HepG2 (cell line): ENCODE measurements at regions not wholly inside any gene's neighbourhood (a gene's known extent, or its start where the extent isn't known, plus 50 kb on each side); places are given as distances from the start of the nearest gene placed in this dataset.

Experiments
- ATAC-seq: fragments of 200-7000 bp; cut with Tn5 transposase; 3 replicates; pipeline ENCODE4 v1.9.1; 2020; ENCODE audit warnings: mild to moderate bottlenecking, moderate library complexity
- BruUV-seq: library from RNA; stranded (reverse); fragments of 400-500 nt; replicated peaks from 2 replicates; lab custom pipeline; 2021; lab: Mats Ljungman, UMichigan
- CTCF ChIA-PET: fragments of 300-600 bp; formaldehyde crosslinking; extraction: SDS; loops from one replicate; lab custom pipeline; 2021; ENCODE audit warnings: low total read pairs, inconsistent platforms, low intra/inter-chr PET ratio; lab: Yijun Ruan, JAX
- POLR2A ChIA-PET: fragments of 350-600 bp; sonication (Branson Sonifier 250); formaldehyde crosslinking; loops from one replicate; lab custom pipeline; 2020; ENCODE audit warnings: antibody characterized with exemption, inconsistent platforms; lab: Yijun Ruan, JAX
- DNase-seq: peaks from one replicate; pipeline ENCODE4 v3.0.0-alpha.2; 2015; ENCODE audit warnings: low spot score
- FAIRE-seq: peaks from 3 replicates; lab custom pipeline; 2011; peaks lifted over from hg19 to GRCh38; lab: Jason Lieb, UNC
- H2AFZ ChIP-seq: one replicate; pipeline ENCODE4 v1.6.1; 2011; ENCODE audit warnings: low read length, inconsistent platforms
- H3K27ac ChIP-seq: fragments of 300-600 bp; 3 replicates; pipeline ENCODE4 v1.8.0; 2011; ENCODE audit warnings: mixed run types, mild to moderate bottlenecking, mixed read lengths, low read length, inconsistent platforms; ENCODE audit not compliant: insufficient read depth; ENCODE audit errors: extremely low read length
- H3K27me3 ChIP-seq, 2 experiments: fragments of 200-600 bp in 1 of 2; 2 replicates in 1 of 2; 3 replicates in 1 of 2; pipeline versions ENCODE4 v1.6.0 to v1.8.0; 2011; ENCODE audit warnings: low read length in 2 of 2, mild to moderate bottlenecking in 2 of 2, moderate library complexity in 2 of 2, inconsistent platforms in 1 of 2; ENCODE audit not compliant: insufficient read depth in 2 of 2, control insufficient read depth in 1 of 2
- H3K36me3 ChIP-seq, 2 experiments: fragments of 200-600 bp in 1 of 2; replicated peaks in 1 of 2; 2 replicates in 1 of 2; 3 replicates in 1 of 2; pipeline versions ENCODE4 v1.5.1 to v1.8.0; 2011; ENCODE audit warnings: low read length in 2 of 2, inconsistent platforms in 1 of 2; ENCODE audit not compliant: insufficient read depth in 2 of 2, control insufficient read depth in 1 of 2
- H3K4me1 ChIP-seq: 2 replicates; pipeline ENCODE4 v1.5.1; 2012; ENCODE audit warnings: low read length, inconsistent platforms; ENCODE audit not compliant: insufficient read depth
- H3K4me2 ChIP-seq: 2 replicates; pipeline ENCODE4 v1.6.0; 2011; ENCODE audit warnings: low read depth, low read length, inconsistent platforms
- H3K4me3 ChIP-seq, 3 experiments: fragments of 200-600 bp in 1 of 3; sonication (generic), shearing (Covaris generic) in 1 of 3; replicated peaks in 1 of 3; 2 replicates each; pipeline ENCODE4 v1.5.1; 2011 to 2016; ENCODE audit warnings: low read length in 3 of 3, inconsistent platforms in 2 of 3, low read depth in 2 of 3, mild to moderate bottlenecking in 2 of 3, control low read depth in 1 of 3, mixed read lengths in 1 of 3; ENCODE audit not compliant: insufficient read depth in 1 of 3
- H3K79me2 ChIP-seq: one replicate; pipeline ENCODE4 v1.6.1; 2011; ENCODE audit warnings: low read length, inconsistent platforms; ENCODE audit not compliant: insufficient read depth
- H3K9ac ChIP-seq: 2 replicates; pipeline ENCODE4 v1.6.0; 2011; ENCODE audit warnings: mild to moderate bottlenecking, low read depth, low read length, inconsistent platforms; ENCODE audit not compliant: insufficient read depth
- H3K9me3 ChIP-seq: 2 replicates; pipeline ENCODE4 v1.5.1; 2012; ENCODE audit warnings: mild to moderate bottlenecking, low read length
- H4K20me1 ChIP-seq: 2 replicates; pipeline ENCODE4 v1.6.0; 2011; ENCODE audit warnings: inconsistent platforms, mild to moderate bottlenecking, low read length, moderate library complexity; ENCODE audit not compliant: insufficient read depth
- BORCS8-MEF2B ChIP-seq: sonication (generic); formaldehyde crosslinking; IDR thresholded peaks from 2 replicates; pipeline ENCODE4 v1.8.0; 2022; ENCODE audit warnings: mild to moderate bottlenecking, missing genetic modification reagents
- SP4 ChIP-seq: sonication (generic); formaldehyde crosslinking; IDR thresholded peaks from 2 replicates; pipeline ENCODE4 v1.8.1; 2023; ENCODE audit warnings: mild to moderate bottlenecking, missing genetic modification reagents
- SPEN ChIP-seq: sonication (generic); formaldehyde crosslinking; IDR thresholded peaks from 2 replicates; pipeline ENCODE4 v1.5.1; 2020; ENCODE audit warnings: low read depth, mild to moderate bottlenecking, missing genetic modification reagents
- ZNF30 ChIP-seq: sonication (generic); formaldehyde crosslinking; IDR thresholded peaks from 2 replicates; pipeline ENCODE4 v1.5.0; 2020; ENCODE audit warnings: mild to moderate bottlenecking, missing genetic modification reagents
- ZNF367 ChIP-seq: sonication (generic); formaldehyde crosslinking; IDR thresholded peaks from 2 replicates; pipeline ENCODE4 v1.4.0; 2020; ENCODE audit warnings: missing genetic modification reagents, borderline replicate concordance
- ZNF629 ChIP-seq: sonication (generic); formaldehyde crosslinking; conservative IDR thresholded peaks from 2 replicates; pipeline ENCODE4 v1.5.0; 2020; ENCODE audit warnings: missing genetic modification reagents
- ZSCAN21 ChIP-seq: sonication (generic); formaldehyde crosslinking; IDR thresholded peaks from 2 replicates; pipeline ENCODE4 v1.8.0; 2022; ENCODE audit warnings: mild to moderate bottlenecking, missing genetic modification reagents, moderate library complexity, borderline replicate concordance
- ZSCAN22 ChIP-seq: sonication (generic); formaldehyde crosslinking; IDR thresholded peaks from 2 replicates; pipeline ENCODE4 v1.4.0; 2020; ENCODE audit warnings: mild to moderate bottlenecking, missing genetic modification reagents
- WGBS: methylation state at CpG from one replicate; pipeline ENCODE4 v1.1.6; 2017; ENCODE audit warnings: low lambda C conversion rate; 5-methylcytosine and 5-hydroxymethylcytosine counted together
- in situ Hi-C: cut with HindIII; loops from 2 replicates; pipeline ENCODE4 v1.10.0; 2017; ENCODE audit warnings: low pct_unique_long_range_greater_than_20kb; ENCODE audit not compliant: extremely low pct_ligation_motif_present
- intact Hi-C: fragments of 100-400 bp; cut with micrococcal nuclease; formaldehyde crosslinking; loops from one replicate; pipeline ENCODE4 v1.10.0; 2022; ENCODE audit not compliant: unreplicated experiment
- TF ChIP-seq, protein P1 (sequence below): sonication (generic); formaldehyde crosslinking; IDR thresholded peaks from 2 replicates; pipeline ENCODE4 v1.4.0; 2020; ENCODE audit warnings: mild to moderate bottlenecking, missing genetic modification reagents, borderline replicate concordance
- TF ChIP-seq, protein P2 (sequence below): sonication (generic); formaldehyde crosslinking; IDR thresholded peaks from 2 replicates; pipeline ENCODE4 v1.4.0; 2020; ENCODE audit warnings: missing genetic modification reagents, borderline replicate concordance
- TF ChIP-seq, protein P3 (sequence below): sonication (generic); formaldehyde crosslinking; IDR thresholded peaks from 2 replicates; pipeline ENCODE4 v1.5.1; 2020; ENCODE audit warnings: missing genetic modification reagents, mild to moderate bottlenecking, borderline replicate concordance
- TF ChIP-seq, protein P4 (sequence below): sonication (generic); formaldehyde crosslinking; IDR thresholded peaks from 2 replicates; pipeline ENCODE4 v1.5.1; 2020; ENCODE audit warnings: missing genetic modification reagents, mild to moderate bottlenecking, borderline replicate concordance
- TF ChIP-seq, protein P5 (sequence below): IDR thresholded peaks from 2 replicates; pipeline ENCODE4 v1.6.1; 2016; ENCODE audit warnings: low read depth, borderline replicate concordance

DNA sequence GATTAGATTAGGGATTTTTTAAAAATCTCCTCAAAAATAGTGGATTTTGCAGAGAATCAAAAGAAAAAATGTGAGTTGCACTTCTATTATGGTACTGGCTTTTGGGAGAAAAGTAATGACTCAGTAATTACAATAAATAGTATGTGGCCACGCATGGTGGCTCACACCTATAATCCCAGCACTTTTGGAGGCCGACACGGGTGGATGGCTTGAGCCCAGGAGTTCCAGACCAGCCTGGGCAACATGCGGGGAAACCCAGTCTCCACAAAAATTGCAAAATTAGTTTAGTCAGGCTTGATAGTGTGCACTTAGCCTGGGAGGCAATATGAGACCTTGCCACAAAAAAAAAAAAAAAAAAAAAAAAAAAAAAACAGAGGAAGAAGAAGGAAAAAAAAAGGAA, 1098.2 kb downstream of the ZPLD1 start:
- FAIRE-seq (no peak), ATAC-seq (no peak), DNase-seq (no peak)
- no TSS peak for BruUV-seq
- no peak overlapping the region for H3K9ac ChIP-seq
- no peaks in the 10 kb centered on the region for H3K4me1 ChIP-seq
- no peaks in the 10 kb centered on the region for H3K36me3 ChIP-seq
- no peak overlapping the region for H3K4me2 ChIP-seq
- no peak overlapping the region for H2AFZ ChIP-seq
- in situ Hi-C loops (no loop called here), intact Hi-C loops (no loop called here)
- H3K27me3 ChIP-seq, result no peaks in the 10 kb centered on the region
- H3K27ac ChIP-seq, result no peak overlapping the region
- WGBS, result 20% methylated on average over 4 of the region's 4 CpGs
- CTCF ChIA-PET, result no interaction called here
- no peaks in the 10 kb centered on the region for H4K20me1 ChIP-seq
- no peaks in the 10 kb centered on the region for H3K79me2 ChIP-seq
- POLR2A ChIA-PET, result no interaction called here
- no peaks in the 10 kb centered on the region for H3K9me3 ChIP-seq
- H3K4me3 ChIP-seq, result no peak overlapping the region
- TF ChIP-seq ZNF367 (CRISPR knock-in tag), result no peak
- TF ChIP-seq ZSCAN22 (CRISPR knock-in tag), result no peak
- TF ChIP-seq ZNF629, result no peak
- TF ChIP-seq, protein P1, sequence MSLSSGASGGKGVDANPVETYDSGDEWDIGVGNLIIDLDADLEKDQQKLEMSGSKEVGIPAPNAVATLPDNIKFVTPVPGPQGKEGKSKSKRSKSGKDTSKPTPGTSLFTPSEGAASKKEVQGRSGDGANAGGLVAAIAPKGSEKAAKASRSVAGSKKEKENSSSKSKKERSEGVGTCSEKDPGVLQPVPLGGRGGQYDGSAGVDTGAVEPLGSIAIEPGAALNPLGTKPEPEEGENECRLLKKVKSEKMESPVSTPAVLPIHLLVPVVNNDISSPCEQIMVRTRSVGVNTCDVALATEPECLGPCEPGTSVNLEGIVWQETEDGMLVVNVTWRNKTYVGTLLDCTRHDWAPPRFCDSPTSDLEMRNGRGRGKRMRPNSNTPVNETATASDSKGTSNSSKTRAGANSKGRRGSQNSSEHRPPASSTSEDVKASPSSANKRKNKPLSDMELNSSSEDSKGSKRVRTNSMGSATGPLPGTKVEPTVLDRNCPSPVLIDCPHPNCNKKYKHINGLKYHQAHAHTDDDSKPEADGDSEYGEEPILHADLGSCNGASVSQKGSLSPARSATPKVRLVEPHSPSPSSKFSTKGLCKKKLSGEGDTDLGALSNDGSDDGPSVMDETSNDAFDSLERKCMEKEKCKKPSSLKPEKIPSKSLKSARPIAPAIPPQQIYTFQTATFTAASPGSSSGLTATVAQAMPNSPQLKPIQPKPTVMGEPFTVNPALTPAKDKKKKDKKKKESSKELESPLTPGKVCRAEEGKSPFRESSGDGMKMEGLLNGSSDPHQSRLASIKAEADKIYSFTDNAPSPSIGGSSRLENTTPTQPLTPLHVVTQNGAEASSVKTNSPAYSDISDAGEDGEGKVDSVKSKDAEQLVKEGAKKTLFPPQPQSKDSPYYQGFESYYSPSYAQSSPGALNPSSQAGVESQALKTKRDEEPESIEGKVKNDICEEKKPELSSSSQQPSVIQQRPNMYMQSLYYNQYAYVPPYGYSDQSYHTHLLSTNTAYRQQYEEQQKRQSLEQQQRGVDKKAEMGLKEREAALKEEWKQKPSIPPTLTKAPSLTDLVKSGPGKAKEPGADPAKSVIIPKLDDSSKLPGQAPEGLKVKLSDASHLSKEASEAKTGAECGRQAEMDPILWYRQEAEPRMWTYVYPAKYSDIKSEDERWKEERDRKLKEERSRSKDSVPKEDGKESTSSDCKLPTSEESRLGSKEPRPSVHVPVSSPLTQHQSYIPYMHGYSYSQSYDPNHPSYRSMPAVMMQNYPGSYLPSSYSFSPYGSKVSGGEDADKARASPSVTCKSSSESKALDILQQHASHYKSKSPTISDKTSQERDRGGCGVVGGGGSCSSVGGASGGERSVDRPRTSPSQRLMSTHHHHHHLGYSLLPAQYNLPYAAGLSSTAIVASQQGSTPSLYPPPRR (CRISPR knock-in tag), result no peak
- TF ChIP-seq ZSCAN21 (CRISPR knock-in tag), result no peak
- TF ChIP-seq, protein P2, sequence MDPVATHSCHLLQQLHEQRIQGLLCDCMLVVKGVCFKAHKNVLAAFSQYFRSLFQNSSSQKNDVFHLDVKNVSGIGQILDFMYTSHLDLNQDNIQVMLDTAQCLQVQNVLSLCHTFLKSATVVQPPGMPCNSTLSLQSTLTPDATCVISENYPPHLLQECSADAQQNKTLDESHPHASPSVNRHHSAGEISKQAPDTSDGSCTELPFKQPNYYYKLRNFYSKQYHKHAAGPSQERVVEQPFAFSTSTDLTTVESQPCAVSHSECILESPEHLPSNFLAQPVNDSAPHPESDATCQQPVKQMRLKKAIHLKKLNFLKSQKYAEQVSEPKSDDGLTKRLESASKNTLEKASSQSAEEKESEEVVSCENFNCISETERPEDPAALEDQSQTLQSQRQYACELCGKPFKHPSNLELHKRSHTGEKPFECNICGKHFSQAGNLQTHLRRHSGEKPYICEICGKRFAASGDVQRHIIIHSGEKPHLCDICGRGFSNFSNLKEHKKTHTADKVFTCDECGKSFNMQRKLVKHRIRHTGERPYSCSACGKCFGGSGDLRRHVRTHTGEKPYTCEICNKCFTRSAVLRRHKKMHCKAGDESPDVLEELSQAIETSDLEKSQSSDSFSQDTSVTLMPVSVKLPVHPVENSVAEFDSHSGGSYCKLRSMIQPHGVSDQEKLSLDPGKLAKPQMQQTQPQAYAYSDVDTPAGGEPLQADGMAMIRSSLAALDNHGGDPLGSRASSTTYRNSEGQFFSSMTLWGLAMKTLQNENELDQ (CRISPR knock-in tag), result no peak
- TF ChIP-seq, protein P3, sequence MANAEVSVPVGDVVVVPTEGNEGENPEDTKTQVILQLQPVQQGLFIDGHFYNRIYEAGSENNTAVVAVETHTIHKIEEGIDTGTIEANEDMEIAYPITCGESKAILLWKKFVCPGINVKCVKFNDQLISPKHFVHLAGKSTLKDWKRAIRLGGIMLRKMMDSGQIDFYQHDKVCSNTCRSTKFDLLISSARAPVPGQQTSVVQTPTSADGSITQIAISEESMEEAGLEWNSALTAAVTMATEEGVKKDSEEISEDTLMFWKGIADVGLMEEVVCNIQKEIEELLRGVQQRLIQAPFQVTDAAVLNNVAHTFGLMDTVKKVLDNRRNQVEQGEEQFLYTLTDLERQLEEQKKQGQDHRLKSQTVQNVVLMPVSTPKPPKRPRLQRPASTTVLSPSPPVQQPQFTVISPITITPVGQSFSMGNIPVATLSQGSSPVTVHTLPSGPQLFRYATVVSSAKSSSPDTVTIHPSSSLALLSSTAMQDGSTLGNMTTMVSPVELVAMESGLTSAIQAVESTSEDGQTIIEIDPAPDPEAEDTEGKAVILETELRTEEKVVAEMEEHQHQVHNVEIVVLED (CRISPR knock-in tag), result no peak
- TF ChIP-seq, protein P4, sequence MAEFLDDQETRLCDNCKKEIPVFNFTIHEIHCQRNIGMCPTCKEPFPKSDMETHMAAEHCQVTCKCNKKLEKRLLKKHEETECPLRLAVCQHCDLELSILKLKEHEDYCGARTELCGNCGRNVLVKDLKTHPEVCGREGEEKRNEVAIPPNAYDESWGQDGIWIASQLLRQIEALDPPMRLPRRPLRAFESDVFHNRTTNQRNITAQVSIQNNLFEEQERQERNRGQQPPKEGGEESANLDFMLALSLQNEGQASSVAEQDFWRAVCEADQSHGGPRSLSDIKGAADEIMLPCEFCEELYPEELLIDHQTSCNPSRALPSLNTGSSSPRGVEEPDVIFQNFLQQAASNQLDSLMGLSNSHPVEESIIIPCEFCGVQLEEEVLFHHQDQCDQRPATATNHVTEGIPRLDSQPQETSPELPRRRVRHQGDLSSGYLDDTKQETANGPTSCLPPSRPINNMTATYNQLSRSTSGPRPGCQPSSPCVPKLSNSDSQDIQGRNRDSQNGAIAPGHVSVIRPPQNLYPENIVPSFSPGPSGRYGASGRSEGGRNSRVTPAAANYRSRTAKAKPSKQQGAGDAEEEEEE (CRISPR knock-in tag), result no peak
- no peak for TF ChIP-seq SPEN (CRISPR knock-in tag)
- no peak for TF ChIP-seq SP4 (CRISPR knock-in tag)
- no peak for TF ChIP-seq BORCS8-MEF2B (CRISPR knock-in tag)
- TF ChIP-seq ZNF30, result no peak
- TF ChIP-seq, protein P5, sequence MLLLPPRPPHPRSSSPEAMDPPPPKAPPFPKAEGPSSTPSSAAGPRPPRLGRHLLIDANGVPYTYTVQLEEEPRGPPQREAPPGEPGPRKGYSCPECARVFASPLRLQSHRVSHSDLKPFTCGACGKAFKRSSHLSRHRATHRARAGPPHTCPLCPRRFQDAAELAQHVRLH (CRISPR knock-in tag), result no peak
